NCI-H2227 treated with DMSO at 0.1 percent for 48 hours (cell line): ENCODE measurements at regions not wholly inside any gene's neighbourhood (a gene's known extent, or its start where the extent isn't known, plus 50 kb on each side); places are given as distances from the start of the nearest gene placed in this dataset.

ENCODE experiments used
- DNase-seq: peaks from one replicate; lab custom pipeline; 2025; lab: John Stamatoyannopoulos, UW

- DNase-seq, result no peak
Observed at GRCh38 chr3:44092497-44092896, 149.2 kb upstream of the TOPAZ1 start.

- no peak for DNase-seq
Observed at GRCh38 chr3:44093531-44093930, 148.2 kb upstream of the TOPAZ1 start.

GRCh38 chr3:44098656-44099415 lies 142.8 kb upstream of the TOPAZ1 start:
- DNase-seq, result peak; percentile 32

GRCh38 chr3:44099566-44100297 lies 142.0 kb upstream of the TOPAZ1 start:
- peak; percentile 29 for DNase-seq

- no peak for DNase-seq
Observed at GRCh38 chr3:44100298-44100695, 141.4 kb upstream of the TOPAZ1 start.

- no peak for DNase-seq
Observed at GRCh38 chr3:44104043-44104442, 137.6 kb upstream of the TOPAZ1 start.

GRCh38 chr3:44104668-44105321 lies 136.9 kb upstream of the TOPAZ1 start:
- DNase-seq, result no peak

- DNase-seq, result no peak
Observed at GRCh38 chr3:44105571-44105970, 136.1 kb upstream of the TOPAZ1 start.

GRCh38 chr3:44106756-44107155 lies 134.9 kb upstream of the TOPAZ1 start:
- no peak for DNase-seq

GRCh38 chr3:44108481-44108880 lies 133.2 kb upstream of the TOPAZ1 start:
- DNase-seq, result no peak

GRCh38 chr3:44109771-44110361 lies 131.8 kb upstream of the TOPAZ1 start:
- DNase-seq, result no peak

- no peak for DNase-seq
Observed at GRCh38 chr3:44110648-44111047, 131.0 kb upstream of the TOPAZ1 start.

- no peak for DNase-seq
Observed at GRCh38 chr3:44111482-44111881, 130.2 kb upstream of the TOPAZ1 start.

- DNase-seq, result no peak
Observed at GRCh38 chr3:44114142-44114541, 127.5 kb upstream of the TOPAZ1 start.

GRCh38 chr3:44117239-44117638 lies 124.4 kb upstream of the TOPAZ1 start:
- DNase-seq, result no peak

GRCh38 chr3:44117736-44118135 lies 124.0 kb upstream of the TOPAZ1 start:
- DNase-seq, result no peak

GRCh38 chr3:44120721-44121582 lies 120.7 kb upstream of the TOPAZ1 start:
- no peak for DNase-seq

GRCh38 chr3:44125246-44125645 lies 116.4 kb upstream of the TOPAZ1 start:
- DNase-seq, result no peak

GRCh38 chr3:44125882-44126281 lies 115.8 kb upstream of the TOPAZ1 start:
- DNase-seq, result no peak

- no peak for DNase-seq
Observed at GRCh38 chr3:44128057-44128775, 113.5 kb upstream of the TOPAZ1 start.

GRCh38 chr3:44130249-44130648 lies 111.4 kb upstream of the TOPAZ1 start:
- DNase-seq, result no peak
